NCI-H1417 (cell line): ENCODE measurements at regions not wholly inside any gene's neighbourhood (a gene's known extent, or its start where the extent isn't known, plus 50 kb on each side); places are given as distances from the start of the nearest gene placed in this dataset.
"Not testable (repeated sequence)": the region's sequence is repeated elsewhere in the genome, so short reads cannot be mapped to it uniquely, and the experiment has no call there.

Experiments used
- DNase-seq, 3 experiments: peaks; one replicate each; lab custom pipeline; 2025; lab: John Stamatoyannopoulos, UW

GRCh38 chr2:122794100-122794499 is 1038.6 kb downstream of the TSN start:
- no peak for DNase-seq

GRCh38 chr2:122795763-122796162 is 1040.3 kb downstream of the TSN start:
- no peak for DNase-seq

GRCh38 chr2:122799391-122799790 is 1043.9 kb downstream of the TSN start:
- DNase-seq: no peak

- no peak for DNase-seq
These were observed 1045.3 kb downstream of the TSN start for GRCh38 chr2:122800781-122801180.

GRCh38 chr2:122804494-122804893 is 1049.0 kb downstream of the TSN start:
- DNase-seq: no peak

GRCh38 chr2:122805346-122805745 is 1049.9 kb downstream of the TSN start:
- no peak for DNase-seq

- DNase-seq: no peak
These were observed 1053.0 kb downstream of the TSN start for GRCh38 chr2:122808286-122808969.

GRCh38 chr2:122812214-122812613 is 1056.8 kb downstream of the TSN start:
- not testable (repeated sequence) for DNase-seq

GRCh38 chr2:122815120-122815519 is 1059.7 kb downstream of the TSN start:
- no peak for DNase-seq

GRCh38 chr2:122816803-122817202 is 1061.4 kb downstream of the TSN start:
- DNase-seq: no peak

- no peak for DNase-seq
These were observed 1066.9 kb downstream of the TSN start for GRCh38 chr2:122822319-122822718.

GRCh38 chr2:122830157-122830556 is 1074.7 kb downstream of the TSN start:
- DNase-seq: no peak

- peak; percentile 18 to 41 (median 27) for DNase-seq
These were observed 1076.2 kb downstream of the TSN start for GRCh38 chr2:122831649-122832048.

GRCh38 chr2:122843503-122843902 is 1088.1 kb downstream of the TSN start:
- DNase-seq: no peak

GRCh38 chr2:122851161-122851560 is 1095.7 kb downstream of the TSN start:
- no peak for DNase-seq

- DNase-seq: no peak
These were observed 1096.6 kb downstream of the TSN start for GRCh38 chr2:122851972-122852531.

GRCh38 chr2:122856696-122857095 is 1101.2 kb downstream of the TSN start:
- peak in 1 of 3 experiments; percentile 56 for DNase-seq

GRCh38 chr2:122858075-122858702 is 1102.7 kb downstream of the TSN start:
- DNase-seq: no peak

GRCh38 chr2:122858813-122859212 is 1103.4 kb downstream of the TSN start:
- DNase-seq: no peak

GRCh38 chr2:122859260-122859659 is 1103.8 kb downstream of the TSN start:
- no peak for DNase-seq

- no peak for DNase-seq
These were observed 1108.1 kb downstream of the TSN start for GRCh38 chr2:122863532-122863931.

- DNase-seq: peak in 1 of 3 experiments; percentile 45
These were observed 1109.3 kb downstream of the TSN start for GRCh38 chr2:122864728-122865127.

- DNase-seq: no peak
These were observed 1110.6 kb downstream of the TSN start for GRCh38 chr2:122866095-122866494.
